Keratinocyte (primary cell): ENCODE measurements at regions not wholly inside any gene's neighbourhood (a gene's known extent, or its start where the extent isn't known, plus 50 kb on each side); places are given as distances from the start of the nearest gene placed in this dataset.

Experiments used
- DNase-seq: peaks from one replicate; pipeline ENCODE4 v3.0.0-alpha.2; 2011; ENCODE audit warnings: low read depth, missing footprints, low spot score
- FAIRE-seq: peaks from 2 replicates; lab custom pipeline; 2011; peaks lifted over from hg19 to GRCh38; lab: Jason Lieb, UNC
- H2AFZ ChIP-seq: 2 replicates; pipeline ENCODE4 v1.6.0; 2012; ENCODE audit warnings: low read length, control low read depth, inconsistent platforms; ENCODE audit not compliant: control insufficient read depth
- H3K27ac ChIP-seq: 2 replicates; pipeline ENCODE4 v1.5.1; 2011; ENCODE audit warnings: low read length; ENCODE audit not compliant: control insufficient read depth, insufficient read depth
- H3K27me3 ChIP-seq: 3 replicates; pipeline ENCODE4 v1.6.0; 2011; ENCODE audit warnings: low read length; ENCODE audit not compliant: control insufficient read depth, insufficient read depth; ENCODE audit errors: extremely low read depth
- H3K36me3 ChIP-seq, 2 experiments: 2 replicates in 1 of 2; 3 replicates in 1 of 2; pipeline ENCODE4 v1.5.1; 2011; ENCODE audit warnings: low read length in 2 of 2, mild to moderate bottlenecking in 1 of 2; ENCODE audit not compliant: control insufficient read depth in 2 of 2, insufficient read depth in 2 of 2; ENCODE audit errors: extremely low read depth in 1 of 2
- H3K4me1 ChIP-seq: 3 replicates; pipeline ENCODE4 v1.5.1; 2011; ENCODE audit warnings: low read length; ENCODE audit not compliant: control insufficient read depth, insufficient read depth; ENCODE audit errors: extremely low read depth
- H3K4me2 ChIP-seq: 3 replicates; pipeline ENCODE4 v1.6.0; 2011; ENCODE audit warnings: low read depth, low read length; ENCODE audit not compliant: control insufficient read depth, insufficient read depth; ENCODE audit errors: extremely low read depth
- H3K4me3 ChIP-seq, 3 experiments: fragments of 200-600 bp in 1 of 3; sonication (generic) in 1 of 3; 2 replicates in 2 of 3; 3 replicates in 1 of 3; pipeline ENCODE4 v1.5.1; 2011 to 2016; ENCODE audit warnings: low read length in 3 of 3, mild to moderate bottlenecking in 3 of 3, control low read depth in 2 of 3, inconsistent platforms in 1 of 3, low read depth in 1 of 3, mixed read lengths in 1 of 3, mixed run types in 1 of 3, moderate library complexity in 1 of 3; ENCODE audit not compliant: control insufficient read depth in 2 of 3, insufficient read depth in 2 of 3; ENCODE audit errors: extremely low read depth in 1 of 3
- H3K79me2 ChIP-seq: 2 replicates; pipeline ENCODE4 v1.6.0; 2012; ENCODE audit warnings: low read length; ENCODE audit not compliant: control insufficient read depth, insufficient read depth
- H3K9ac ChIP-seq: 3 replicates; pipeline ENCODE4 v1.6.0; 2011; ENCODE audit warnings: low read length; ENCODE audit not compliant: control insufficient read depth, insufficient read depth; ENCODE audit errors: extremely low read depth
- H3K9me1 ChIP-seq: 3 replicates; pipeline ENCODE4 v1.6.0; 2011; ENCODE audit warnings: low read length; ENCODE audit not compliant: control insufficient read depth, insufficient read depth; ENCODE audit errors: extremely low read depth
- H3K9me3 ChIP-seq: 2 replicates; pipeline ENCODE4 v1.5.1; 2012; ENCODE audit warnings: low read depth, low read length; ENCODE audit not compliant: control insufficient read depth
- H4K20me1 ChIP-seq: 3 replicates; pipeline ENCODE4 v1.6.0; 2011; ENCODE audit warnings: low read length; ENCODE audit not compliant: control insufficient read depth, insufficient read depth; ENCODE audit errors: extremely low read depth
- EZH2 ChIP-seq: IDR thresholded peaks from one replicate; pipeline ENCODE4 v1.6.1; 2012; ENCODE audit warnings: inconsistent platforms, mild to moderate bottlenecking, low read length, moderate library complexity
- dilution Hi-C: fragments of 300-500 bp; cut with MboI; formaldehyde crosslinking; loops from one replicate; pipeline ENCODE4 v1.7.0; 2020; ENCODE audit warnings: low sequenced_read_pairs; ENCODE audit not compliant: extremely low pct_ligation_motif_present
- TF ChIP-seq, protein P1 (sequence below), 3 experiments: IDR thresholded peaks in 1 of 3; conservative IDR thresholded peaks in 1 of 3; optimal IDR thresholded peaks in 1 of 3; 2 replicates in 2 of 3; 3 replicates in 1 of 3; pipeline versions ENCODE3 to v1.5.1; 2011; ENCODE audit warnings: low read length in 3 of 3, mild to moderate bottlenecking in 3 of 3, moderate library complexity in 2 of 3, control low read depth in 1 of 3, inconsistent platforms in 1 of 3; ENCODE audit not compliant: insufficient read depth in 2 of 3; ENCODE audit errors: extremely low read depth in 1 of 3

DNA sequence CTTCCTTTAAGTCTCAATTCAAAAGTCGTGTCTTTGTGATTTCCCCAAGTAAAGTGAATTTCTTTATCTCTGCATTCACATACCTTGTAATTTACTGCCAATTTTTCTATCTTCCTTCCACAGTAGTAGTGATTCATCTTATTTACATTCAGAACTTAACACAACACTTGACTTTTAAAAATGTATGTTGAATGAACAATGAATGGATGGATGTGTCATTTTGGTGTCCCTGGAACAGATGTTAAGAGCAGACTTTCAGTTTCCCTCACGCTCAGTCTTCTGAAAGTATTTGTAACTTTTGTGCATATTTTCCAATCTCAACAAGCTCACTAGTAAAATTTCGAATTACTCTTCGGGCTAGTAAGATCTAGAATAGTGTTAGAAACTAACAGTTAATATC is 352.0 kb downstream of the HHIPL2 start:
- no peak for DNase-seq
- H3K9me1 ChIP-seq: no peaks in the 10 kb centered on the region
- no peak overlapping the region for H3K27ac ChIP-seq
- no peak overlapping the region for H2AFZ ChIP-seq
- no peaks in the 10 kb centered on the region for H3K9me3 ChIP-seq
- H3K4me3 ChIP-seq: no peak overlapping the region
- no peaks in the 10 kb centered on the region for H3K4me1 ChIP-seq
- no peaks in the 10 kb centered on the region for H3K79me2 ChIP-seq
- dilution Hi-C loops: no loop called here
- H3K36me3 ChIP-seq: no peaks in the 10 kb centered on the region
- H4K20me1 ChIP-seq: no peaks in the 10 kb centered on the region
- H3K4me2 ChIP-seq: no peak overlapping the region
- no peak overlapping the region for H3K9ac ChIP-seq
- H3K27me3 ChIP-seq: no peaks in the 10 kb centered on the region
- no peak for FAIRE-seq
- TF ChIP-seq, protein P1, sequence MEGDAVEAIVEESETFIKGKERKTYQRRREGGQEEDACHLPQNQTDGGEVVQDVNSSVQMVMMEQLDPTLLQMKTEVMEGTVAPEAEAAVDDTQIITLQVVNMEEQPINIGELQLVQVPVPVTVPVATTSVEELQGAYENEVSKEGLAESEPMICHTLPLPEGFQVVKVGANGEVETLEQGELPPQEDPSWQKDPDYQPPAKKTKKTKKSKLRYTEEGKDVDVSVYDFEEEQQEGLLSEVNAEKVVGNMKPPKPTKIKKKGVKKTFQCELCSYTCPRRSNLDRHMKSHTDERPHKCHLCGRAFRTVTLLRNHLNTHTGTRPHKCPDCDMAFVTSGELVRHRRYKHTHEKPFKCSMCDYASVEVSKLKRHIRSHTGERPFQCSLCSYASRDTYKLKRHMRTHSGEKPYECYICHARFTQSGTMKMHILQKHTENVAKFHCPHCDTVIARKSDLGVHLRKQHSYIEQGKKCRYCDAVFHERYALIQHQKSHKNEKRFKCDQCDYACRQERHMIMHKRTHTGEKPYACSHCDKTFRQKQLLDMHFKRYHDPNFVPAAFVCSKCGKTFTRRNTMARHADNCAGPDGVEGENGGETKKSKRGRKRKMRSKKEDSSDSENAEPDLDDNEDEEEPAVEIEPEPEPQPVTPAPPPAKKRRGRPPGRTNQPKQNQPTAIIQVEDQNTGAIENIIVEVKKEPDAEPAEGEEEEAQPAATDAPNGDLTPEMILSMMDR (optimal IDR thresholded peaks at IDR 0.05 in 1 of 3, IDR thresholded peaks at IDR 0.05 in 1 of 3, conservative IDR thresholded peaks at IDR 0.05 in 1 of 3; ENCODE audit: extremely low read depth in 1 of 3, insufficient read depth in 2 of 3, low read length in 3 of 3): no peak
- no peak for TF ChIP-seq EZH2

DNA sequence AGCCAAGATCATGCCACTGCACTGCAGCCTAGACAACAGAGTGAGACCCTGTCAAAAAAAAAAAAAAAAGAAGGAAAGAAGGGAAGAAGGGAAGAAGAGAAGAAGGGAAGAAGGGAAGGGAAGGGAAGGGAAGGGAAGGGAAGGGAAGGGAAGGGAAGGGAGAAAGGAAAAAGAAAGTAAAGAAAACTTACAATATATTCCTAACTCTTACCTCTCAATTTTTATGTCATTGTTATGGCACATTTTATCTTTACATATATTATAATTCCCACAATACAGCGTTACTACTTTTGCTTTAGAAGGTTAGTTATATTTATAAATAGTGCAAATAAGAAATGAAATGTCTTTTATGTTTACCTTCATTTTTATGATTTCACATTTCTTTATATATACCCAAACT is 358.7 kb downstream of the HHIPL2 start:
- TF ChIP-seq, protein P1 (optimal IDR thresholded peaks at IDR 0.05 in 1 of 3, IDR thresholded peaks at IDR 0.05 in 1 of 3, conservative IDR thresholded peaks at IDR 0.05 in 1 of 3; ENCODE audit: extremely low read depth in 1 of 3, insufficient read depth in 2 of 3, low read length in 3 of 3): no peak
- no peak for TF ChIP-seq EZH2
- dilution Hi-C loops: no loop called here
- H3K9me1 ChIP-seq: no peaks in the 10 kb centered on the region
- no peak overlapping the region for H2AFZ ChIP-seq
- H3K79me2 ChIP-seq: no peaks in the 10 kb centered on the region
- no peak overlapping the region for H3K4me3 ChIP-seq
- no peaks in the 10 kb centered on the region for H4K20me1 ChIP-seq
- FAIRE-seq (no peak), DNase-seq (no peak)
- no peak overlapping the region for H3K9ac ChIP-seq
- no peaks in the 10 kb centered on the region for H3K27me3 ChIP-seq
- no peaks in the 10 kb centered on the region for H3K36me3 ChIP-seq
- no peaks in the 10 kb centered on the region for H3K4me1 ChIP-seq
- H3K4me2 ChIP-seq: no peak overlapping the region
- no peak overlapping the region for H3K27ac ChIP-seq
- H3K9me3 ChIP-seq: no peaks in the 10 kb centered on the region
